GM21360 (cell line): ENCODE measurements at regions not wholly inside any gene's neighbourhood (a gene's known extent, or its start where the extent isn't known, plus 50 kb on each side); places are given as distances from the start of the nearest gene placed in this dataset.

Source experiments
- ATAC-seq: cut with Tn5 transposase; IDR thresholded peaks from one replicate; pipeline ENCODE4 v1.9.1; 2021; ENCODE audit warnings: mild to moderate bottlenecking, moderate library complexity; ENCODE audit not compliant: unreplicated experiment

DNA sequence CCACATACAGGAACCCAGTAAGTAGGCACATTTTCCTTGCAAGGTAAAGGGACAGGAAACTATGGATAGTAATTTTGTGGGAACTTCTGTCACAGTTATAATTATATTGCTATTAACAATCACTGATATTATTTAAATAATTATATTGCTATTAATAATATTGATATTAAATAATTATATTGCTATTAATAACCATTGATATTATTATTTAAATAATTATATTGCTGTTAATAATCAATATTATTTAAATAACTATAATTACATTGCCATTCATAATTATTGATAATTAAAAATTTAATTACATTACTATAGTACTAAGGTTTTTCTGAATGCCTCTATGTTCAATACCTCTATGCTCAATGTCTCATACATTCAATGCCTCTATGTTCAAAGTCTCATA lies 385.6 kb upstream of the SGCD start:
- no peak for ATAC-seq

DNA sequence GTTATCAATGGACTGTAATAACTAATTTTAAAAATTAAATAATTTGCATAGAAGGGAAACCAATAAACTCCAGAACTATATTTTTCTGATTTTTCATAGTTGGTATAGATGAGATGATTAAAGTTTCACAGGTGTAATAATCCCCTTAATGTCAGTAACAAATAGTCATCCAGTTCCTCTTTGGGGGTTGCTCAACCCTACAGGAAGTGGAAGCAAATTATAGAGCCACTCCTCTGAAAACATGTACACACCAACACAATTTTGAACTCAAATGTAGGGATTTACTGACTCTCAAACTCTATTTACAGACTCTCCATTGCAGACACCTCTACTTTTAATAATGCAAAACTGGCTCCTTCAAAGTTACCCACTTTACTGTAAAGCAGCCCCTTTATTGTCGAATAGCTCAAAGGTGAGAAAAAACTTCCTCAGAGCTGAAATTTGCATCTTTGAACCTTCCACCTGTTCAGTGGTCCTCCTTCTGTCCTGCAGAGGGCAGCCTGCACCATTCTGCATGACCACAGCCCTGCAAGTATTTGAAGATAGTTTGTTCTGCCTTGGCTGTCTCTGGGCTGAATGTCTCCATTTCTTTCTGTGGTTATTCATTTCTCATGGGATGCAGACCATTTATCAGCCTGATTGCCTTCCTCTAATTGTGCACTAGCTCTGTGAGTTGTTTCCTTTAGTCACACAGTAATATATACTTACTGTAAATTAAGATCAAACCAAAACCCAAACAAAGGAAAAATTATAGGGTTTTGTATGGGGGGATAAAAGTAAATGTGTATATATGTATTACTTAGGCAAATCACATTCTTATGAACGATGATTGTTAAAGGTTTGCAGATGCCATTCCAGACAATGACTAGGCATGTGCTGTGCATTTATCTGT lies 383.2 kb upstream of the SGCD start:
- peak; percentile 96 for ATAC-seq

DNA sequence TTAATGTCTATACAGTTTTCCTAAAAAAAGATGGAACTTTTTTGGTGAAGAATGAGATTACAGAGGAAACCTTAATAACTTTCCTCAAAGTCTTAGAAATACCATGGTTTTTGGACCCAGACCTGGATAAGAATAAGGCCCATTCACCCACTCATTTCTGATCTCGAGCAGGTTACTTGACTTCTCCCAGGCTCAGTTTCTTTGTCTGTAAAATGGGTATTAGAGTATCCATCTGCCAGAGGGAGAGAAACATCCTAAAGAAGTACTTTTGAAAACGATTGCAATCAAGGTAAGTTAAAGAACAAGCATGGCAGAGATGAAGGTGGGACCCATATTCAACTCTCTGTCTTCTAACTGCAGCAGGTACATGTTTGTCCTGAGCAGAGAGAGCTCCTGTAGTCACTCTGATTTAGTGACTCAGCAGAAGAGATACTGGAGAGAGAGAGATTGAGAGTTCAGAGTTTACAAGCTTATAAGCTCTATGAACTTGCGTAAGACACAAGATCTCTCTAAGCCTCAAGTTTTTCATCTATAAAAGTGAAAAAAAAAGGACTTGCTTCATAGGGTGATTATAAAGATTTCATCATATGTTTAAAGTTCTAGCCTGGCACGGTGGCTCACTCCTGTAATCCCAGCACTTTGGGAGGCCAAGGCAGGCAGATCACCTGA lies 379.4 kb upstream of the SGCD start:
- ATAC-seq, result no peak

DNA sequence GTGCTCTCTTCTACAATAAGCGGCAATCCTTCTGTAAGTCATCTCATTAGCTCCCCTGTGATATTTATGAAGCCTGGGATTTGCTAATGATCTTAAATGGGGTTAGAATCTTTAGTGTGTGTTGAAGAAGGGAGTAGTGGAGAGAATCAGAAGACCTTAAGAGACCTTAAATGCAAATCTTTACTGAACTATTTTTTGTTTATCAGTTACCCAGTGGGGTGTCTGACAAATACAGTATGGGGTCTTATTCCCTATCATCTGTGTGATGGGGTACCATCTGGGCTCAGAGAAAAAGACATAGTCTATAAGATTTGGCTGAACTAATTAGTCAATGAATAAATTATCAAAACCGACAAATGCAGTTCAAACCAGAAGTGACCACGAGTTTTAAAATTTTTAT lies 378.4 kb upstream of the SGCD start:
- ATAC-seq, result no peak

DNA sequence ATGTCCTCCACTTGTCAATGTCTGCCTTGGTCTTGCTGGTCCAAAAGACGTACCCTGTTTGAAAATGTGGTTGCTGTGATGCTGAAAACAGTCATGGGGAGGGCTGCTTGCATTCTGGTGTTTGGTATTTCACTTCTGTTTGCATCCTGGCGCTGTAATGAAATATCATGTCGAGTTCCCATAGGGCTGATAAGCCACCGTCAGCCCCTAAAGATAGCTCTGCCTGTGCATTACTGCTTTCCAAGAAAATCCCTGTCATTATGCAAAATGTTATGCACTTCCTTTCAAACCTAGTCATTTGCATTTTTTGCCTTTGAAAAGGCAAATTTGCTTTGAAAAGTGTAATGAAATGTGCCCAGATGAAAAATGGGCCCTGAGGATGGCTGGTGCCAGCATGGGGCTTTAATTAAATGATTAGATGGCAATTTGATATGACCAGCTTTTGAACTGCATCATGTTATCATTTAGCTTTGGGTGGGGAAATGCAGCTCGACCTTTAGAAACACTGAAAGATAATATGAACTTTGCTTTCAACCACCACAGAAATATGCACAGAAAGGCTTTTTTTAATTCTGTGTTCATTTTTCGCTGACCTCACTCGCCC lies 374.4 kb upstream of the SGCD start:
- ATAC-seq, result no peak

DNA sequence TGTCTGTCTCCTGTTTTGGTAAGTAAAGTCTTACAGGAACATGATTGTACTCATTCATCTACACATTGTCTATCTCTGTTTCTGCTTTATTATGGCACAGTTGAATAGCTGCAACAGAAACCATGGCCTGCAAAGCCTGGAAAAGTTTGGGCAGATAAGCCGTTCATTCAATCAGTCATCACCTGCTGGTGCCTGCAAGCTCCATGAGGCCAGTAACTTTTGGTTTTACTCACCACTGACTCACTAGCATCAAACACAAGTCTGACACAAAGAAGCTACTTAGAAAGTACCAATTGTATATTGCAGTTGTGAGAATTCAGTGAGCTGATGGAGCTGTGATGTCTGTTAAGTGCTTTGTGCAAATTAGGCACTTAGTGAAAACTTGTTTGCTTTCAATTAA lies 373.6 kb upstream of the SGCD start:
- no peak for ATAC-seq

DNA sequence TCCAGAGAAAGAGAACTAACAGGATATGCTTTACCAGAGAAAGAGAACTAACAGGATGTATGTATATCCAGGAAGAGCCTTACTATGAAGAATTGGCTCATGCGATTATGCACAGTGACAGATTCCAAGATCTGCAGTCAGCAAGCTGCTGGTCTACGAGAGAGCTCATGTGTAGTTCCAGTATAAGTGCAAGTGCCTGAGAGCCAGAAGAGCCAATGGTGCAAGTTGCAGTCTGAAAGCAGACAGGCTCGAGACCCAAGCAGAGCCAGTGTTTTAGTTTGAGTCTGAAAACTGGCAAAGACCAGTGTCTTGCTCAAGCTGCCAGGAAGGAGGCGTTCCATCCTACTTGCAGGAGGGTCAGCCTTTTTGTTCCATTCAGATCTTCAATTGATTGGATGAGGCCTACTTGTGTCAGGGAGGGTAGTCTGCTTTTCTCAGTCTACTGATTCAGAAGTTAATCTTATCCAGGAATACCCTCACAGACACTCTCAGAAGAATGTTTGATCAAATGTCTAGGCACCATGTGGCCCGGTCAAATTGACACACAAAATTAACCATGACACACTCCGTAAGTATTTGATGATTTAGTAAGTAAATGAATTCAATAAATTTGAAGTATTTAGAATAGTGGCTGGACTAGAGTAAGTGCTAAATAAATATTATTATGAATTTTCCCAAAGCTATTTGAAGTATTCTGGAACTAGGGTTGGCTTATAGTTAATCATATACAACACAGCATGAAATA lies 372.1 kb upstream of the SGCD start:
- no peak for ATAC-seq

DNA sequence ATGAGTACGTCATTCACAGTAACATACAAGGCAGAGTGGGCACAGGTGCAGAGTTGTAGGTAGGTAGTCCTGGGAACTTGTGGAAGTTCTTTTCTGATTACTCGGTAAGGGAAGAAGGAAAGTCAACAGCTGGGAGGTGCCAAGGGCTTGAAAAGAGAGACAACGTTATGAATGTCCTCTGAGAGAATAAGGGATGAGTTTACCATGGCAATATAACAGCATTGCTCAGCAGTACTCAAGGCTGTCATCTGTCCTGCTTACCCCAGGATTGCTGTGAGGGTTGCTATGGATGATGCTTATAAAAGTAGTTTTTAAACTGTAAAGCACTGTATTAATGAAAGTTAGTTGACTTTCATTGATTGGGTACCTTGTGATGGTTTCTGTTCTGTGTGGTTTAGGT lies 369.1 kb upstream of the SGCD start:
- no peak for ATAC-seq

DNA sequence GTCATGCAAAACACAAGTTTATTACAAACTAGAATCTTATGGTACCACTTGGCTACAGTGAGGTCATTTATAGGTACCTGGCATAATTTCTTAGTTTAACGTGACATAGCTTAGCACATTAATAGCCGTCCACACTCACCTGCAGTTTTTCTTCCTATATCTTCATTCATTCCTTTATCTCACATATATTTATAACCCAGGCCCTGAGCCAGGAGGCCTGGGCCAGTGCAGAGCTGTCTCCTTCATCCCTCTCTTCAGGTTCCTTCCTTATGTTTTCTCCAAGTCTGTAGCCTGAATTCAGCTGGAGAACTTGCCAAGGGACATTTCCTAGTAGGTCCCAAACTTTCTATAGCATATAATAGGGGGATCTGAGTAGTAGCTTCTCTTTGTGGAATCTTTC lies 367.9 kb upstream of the SGCD start:
- no peak for ATAC-seq

DNA sequence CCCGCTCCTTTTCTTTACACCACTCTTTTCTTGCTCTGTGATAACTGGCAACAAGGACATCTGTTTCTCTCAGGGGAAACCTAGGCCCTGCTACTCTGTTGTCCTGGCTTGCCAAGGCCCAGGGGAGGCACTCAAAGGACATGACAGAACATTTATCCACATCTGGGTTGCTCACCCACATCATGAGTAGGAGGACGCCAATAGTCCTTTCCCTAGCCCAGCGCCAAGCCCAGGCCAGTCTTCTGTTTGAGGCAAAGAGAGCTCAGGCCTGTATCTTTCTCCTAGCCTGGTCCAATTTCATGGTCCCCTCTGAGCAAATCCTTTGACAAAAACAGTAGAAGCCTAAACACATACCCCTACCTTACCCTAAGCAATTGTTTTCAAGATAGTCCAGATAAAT lies 366.8 kb upstream of the SGCD start:
- no peak for ATAC-seq

DNA sequence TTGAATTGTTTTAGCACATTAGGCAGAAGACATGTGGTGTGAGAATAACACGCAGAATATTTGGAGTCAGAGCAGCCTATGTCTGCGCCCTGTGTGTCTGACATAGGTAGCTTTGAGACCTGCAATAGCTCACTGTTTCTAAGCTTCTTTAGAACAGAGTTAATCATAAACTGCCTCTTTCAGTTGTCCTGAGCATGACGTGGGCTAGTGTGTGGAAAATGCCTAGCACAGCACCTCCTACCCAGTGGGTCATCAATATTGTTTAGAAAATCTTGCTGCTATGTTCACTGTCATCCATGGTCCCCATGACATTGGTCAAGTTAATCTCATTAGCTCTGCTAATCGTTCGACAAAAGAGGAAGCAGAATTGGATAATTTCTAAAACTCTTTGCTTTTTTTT lies 357.4 kb upstream of the SGCD start:
- no peak for ATAC-seq

DNA sequence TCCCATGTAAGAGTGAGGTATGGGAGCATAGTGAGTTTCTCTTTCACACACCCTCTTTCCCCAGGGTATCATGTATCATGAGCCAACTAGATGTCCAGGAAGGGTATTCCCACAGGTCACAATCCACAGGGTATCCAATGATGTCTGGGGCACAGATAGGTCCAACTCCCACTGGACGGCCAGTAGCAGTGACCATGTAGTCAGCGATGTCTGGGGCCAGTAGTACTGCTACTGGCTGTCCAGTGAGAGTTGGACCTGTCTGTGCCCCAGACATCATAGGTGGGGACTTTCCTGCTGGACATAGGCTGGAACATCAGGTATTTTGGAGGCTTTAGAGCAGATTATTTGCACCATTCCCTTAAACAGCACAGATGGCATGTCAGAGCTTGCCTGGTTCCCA lies 352.6 kb upstream of the SGCD start:
- no peak for ATAC-seq

DNA sequence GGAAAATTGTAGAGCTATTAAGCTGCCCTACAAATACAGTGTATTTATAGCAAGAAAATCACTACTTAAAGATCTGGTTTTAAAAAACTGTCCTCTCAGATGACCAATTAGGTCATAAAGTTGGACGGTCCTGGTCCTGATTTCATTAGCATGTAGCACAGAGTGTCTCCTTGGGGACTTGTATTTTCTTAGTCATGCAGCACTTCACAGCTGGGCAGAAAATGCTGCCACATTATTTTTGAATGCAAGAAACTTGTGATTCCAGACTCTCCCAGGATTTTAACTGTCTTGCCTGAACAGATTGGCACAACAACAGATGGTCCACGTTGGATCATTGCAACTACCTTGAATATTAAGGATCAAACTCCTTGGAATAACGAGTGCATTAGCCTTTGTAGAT lies 348.1 kb upstream of the SGCD start:
- ATAC-seq, result no peak

DNA sequence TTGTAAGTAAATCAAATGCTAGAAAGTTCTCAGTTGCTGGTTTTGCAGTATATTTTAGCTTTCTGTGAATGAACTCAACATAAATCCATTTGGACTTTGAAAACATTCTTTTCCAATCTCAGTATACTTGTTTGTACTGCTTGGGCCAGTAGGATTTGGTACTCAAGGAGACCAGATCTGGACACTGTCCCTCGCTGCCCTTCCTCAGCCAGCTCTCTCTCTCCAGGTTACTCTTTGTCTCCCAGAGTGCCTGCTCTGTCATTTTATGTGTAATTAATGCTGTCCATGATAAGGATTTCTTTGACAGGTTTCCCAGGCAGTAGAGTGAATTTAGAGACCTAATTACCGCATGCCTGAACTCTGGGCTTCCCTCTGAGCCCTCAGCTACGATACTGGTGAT lies 344.6 kb upstream of the SGCD start:
- ATAC-seq, result no peak

DNA sequence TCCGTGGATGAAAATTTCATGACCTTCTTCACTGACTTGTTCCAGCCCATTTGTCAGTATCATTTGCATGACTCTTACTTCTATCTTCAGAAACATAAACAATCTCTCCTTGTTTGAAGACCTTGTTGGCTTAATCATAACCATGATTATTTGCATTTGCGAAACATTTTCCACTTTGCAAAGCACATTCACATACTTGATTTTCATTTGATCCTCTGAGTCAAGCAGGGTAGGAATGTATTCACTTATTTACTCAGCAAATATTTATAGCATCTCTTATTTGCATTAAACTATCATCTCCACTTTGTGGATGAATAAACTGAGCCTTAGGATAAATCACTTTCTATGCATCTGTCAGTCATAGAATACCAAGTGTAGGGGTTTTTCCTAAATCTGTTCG lies 343.0 kb upstream of the SGCD start:
- ATAC-seq, result no peak

DNA sequence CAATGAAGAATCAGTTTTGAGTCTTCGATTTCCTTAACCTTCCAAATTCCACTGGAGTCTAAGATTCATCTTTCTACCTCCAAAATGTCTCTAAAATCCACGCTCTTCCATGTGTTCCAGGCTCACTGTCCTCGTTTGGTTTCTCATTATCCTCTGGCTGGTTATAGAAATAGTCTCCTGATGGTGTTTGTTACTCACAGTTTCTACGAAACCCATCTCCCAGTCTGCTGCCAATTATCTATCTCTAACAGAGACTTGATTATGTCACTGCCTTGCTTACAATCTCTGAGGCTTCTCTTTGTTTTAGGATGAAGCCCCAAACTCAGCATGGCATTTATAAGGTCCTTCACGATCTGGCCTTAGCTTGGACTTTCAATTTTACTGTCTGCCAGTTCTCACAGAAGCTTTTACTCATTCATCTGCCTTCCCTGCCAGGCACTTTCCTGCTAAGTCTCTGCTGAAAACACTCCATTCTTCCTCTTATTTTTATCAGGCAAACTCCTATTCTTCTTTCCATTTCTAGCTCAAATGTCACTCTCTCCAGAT lies 339.6 kb upstream of the SGCD start:
- no peak for ATAC-seq

DNA sequence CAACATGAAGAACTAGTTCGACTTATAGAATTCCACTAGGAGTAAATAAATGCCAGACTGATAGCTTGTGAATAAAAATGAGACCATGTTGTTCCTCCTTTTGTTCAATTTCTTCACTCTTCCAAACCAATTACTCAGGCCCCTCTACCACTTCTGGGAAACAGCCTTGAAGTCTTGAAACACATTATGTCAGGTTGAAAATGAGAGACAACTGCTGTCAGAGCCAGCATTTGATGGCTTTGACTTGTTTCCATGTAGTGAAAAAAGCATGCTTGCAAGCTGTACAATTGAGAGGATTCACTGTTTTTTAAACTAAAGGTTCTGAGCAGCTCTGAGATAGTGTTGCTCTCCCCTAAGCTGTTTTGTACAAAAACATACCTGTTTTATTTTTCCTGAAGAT lies 337.1 kb upstream of the SGCD start:
- ATAC-seq, result no peak

DNA sequence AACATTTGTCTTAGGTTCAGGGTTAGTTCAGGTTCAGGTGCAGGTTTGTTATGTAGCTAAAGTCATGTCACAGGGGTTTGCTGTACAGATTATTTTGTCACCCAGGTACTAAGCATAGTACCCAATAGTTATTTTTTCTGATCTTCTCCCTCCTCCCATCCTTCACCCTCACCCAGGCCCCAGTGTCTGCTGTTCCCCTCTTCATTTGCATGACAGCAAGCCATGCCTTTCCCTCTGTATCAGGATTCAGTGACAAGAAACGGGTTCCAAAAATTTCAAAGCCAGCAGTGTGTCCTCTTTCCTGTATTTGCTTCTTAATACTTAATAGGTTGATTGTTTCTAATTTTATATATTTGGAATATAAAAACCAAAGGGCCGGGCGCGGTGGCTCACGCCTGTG lies 330.8 kb upstream of the SGCD start:
- no peak for ATAC-seq

DNA sequence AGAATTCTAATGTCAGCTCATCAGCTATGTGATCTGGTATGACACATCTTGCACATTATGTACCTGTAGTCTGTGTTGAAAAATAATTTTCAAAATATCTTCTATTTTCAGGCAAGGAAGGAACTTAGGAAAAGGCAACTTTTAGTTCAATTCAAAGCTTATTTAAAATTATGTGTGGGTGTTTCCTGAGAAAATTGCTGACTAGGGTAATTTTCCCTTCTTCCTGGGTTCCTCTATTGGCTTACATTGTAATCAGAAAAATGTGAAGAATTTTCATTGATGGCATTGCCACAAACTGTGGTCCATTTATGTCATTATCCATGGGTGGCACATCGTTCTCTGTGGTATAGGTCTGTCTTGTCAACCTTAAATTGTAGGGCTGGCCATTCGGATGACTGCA lies 328.7 kb upstream of the SGCD start:
- no peak for ATAC-seq

DNA sequence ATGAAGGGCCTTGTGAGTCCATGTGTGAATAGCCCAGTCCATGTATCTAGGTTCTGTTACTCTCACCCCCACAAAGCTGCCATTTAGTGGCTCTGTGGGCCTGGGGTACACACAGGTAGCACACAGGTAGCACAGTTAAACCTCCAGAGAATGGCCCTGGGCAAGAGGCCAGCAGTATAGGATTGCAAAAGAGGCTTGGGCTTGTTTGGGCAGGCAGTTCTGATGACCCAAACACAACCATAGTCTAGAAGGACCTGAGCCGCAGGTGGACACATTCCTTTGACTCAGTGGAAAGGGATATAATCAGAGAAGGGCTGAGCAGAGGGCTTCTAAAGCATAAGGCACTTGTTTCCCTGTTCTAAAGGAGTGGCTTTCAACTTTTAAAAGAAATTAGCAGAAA lies 326.8 kb upstream of the SGCD start:
- ATAC-seq, result no peak

DNA sequence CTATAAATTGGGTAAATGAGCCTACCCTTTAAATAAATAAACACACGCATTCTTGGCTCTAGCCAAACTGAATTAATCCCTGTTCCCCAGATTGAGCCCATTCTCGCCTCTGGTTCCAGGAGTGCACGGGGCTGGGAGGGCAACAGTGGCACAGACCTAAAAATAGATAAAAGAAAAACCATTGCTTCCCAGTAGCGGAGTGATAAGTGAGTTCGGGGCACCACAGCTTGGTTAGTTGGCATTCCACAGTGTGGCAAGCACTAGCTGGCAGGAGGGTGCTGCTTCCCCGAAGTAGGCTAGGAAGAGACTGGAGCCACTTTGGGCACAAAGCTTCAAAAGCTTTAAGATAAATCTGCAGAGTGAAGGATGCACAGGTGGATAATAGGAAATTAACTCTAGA lies 322.2 kb upstream of the SGCD start:
- no peak for ATAC-seq
